Stimulated activated CD4-positive, alpha-beta T cell treated with anti-CD3 and anti-CD28 coated beads, Interleukin-12 subunit alpha, Interleukin-12 subunit beta, amount 100 ng/mL, for 4 hours (primary cell): ENCODE measurements at regions not wholly inside any gene's neighbourhood (a gene's known extent, or its start where the extent isn't known, plus 50 kb on each side); places are given as distances from the start of the nearest gene placed in this dataset.

Experiments used
- DNase-seq: peaks from one replicate; pipeline ENCODE4 v3.0.0-alpha.2; 2020

GRCh38 chr3:157700405-157700804 lies 197.2 kb upstream of the VEPH1 start:
- DNase-seq, result no peak

- DNase-seq, result no peak
Observed at GRCh38 chr3:157695586-157695985, 192.4 kb upstream of the VEPH1 start.

- no peak for DNase-seq
Observed at GRCh38 chr3:157695103-157695502, 191.9 kb upstream of the VEPH1 start.

- DNase-seq, result no peak
Observed at GRCh38 chr3:157693762-157694161, 190.5 kb upstream of the VEPH1 start.

- no peak for DNase-seq
Observed at GRCh38 chr3:157692468-157692867, 189.3 kb upstream of the VEPH1 start.

- no peak for DNase-seq
Observed at GRCh38 chr3:157683668-157684067, 180.5 kb upstream of the VEPH1 start.

- no peak for DNase-seq
Observed at GRCh38 chr3:157672061-157672460, 168.8 kb upstream of the VEPH1 start.

GRCh38 chr3:157671656-157672055 lies 168.4 kb upstream of the VEPH1 start:
- no peak for DNase-seq

GRCh38 chr3:157669416-157669815 lies 166.2 kb upstream of the VEPH1 start:
- no peak for DNase-seq

- no peak for DNase-seq
Observed at GRCh38 chr3:157667493-157667892, 164.3 kb upstream of the VEPH1 start.

GRCh38 chr3:157662171-157662570 lies 159.0 kb upstream of the VEPH1 start:
- no peak for DNase-seq

GRCh38 chr3:157660847-157661246 lies 157.6 kb upstream of the VEPH1 start:
- no peak for DNase-seq

- no peak for DNase-seq
Observed at GRCh38 chr3:157652366-157652765, 149.2 kb upstream of the VEPH1 start.

- DNase-seq, result no peak
Observed at GRCh38 chr3:157650699-157651098, 147.5 kb upstream of the VEPH1 start.

- DNase-seq, result no peak
Observed at GRCh38 chr3:157650172-157650571, 147.0 kb upstream of the VEPH1 start.

- no peak for DNase-seq
Observed at GRCh38 chr3:157649511-157649910, 146.3 kb upstream of the VEPH1 start.

- no peak for DNase-seq
Observed at GRCh38 chr3:157647820-157648219, 144.6 kb upstream of the VEPH1 start.

GRCh38 chr3:157639756-157640426 lies 136.7 kb upstream of the VEPH1 start:
- DNase-seq, result no peak

- DNase-seq, result no peak
Observed at GRCh38 chr3:157637866-157638265, 134.7 kb upstream of the VEPH1 start.

- DNase-seq, result no peak
Observed at GRCh38 chr3:157633241-157633640, 130.0 kb upstream of the VEPH1 start.

GRCh38 chr3:157632075-157632474 lies 128.9 kb upstream of the VEPH1 start:
- DNase-seq, result no peak

- DNase-seq, result no peak
Observed at GRCh38 chr3:157631478-157631877, 128.3 kb upstream of the VEPH1 start.

GRCh38 chr3:157626817-157627216 lies 123.6 kb upstream of the VEPH1 start:
- no peak for DNase-seq

GRCh38 chr3:157624801-157625200 lies 121.6 kb upstream of the VEPH1 start:
- DNase-seq, result no peak

GRCh38 chr3:157618886-157619285 lies 115.7 kb upstream of the VEPH1 start:
- no peak for DNase-seq
